Smooth muscle cell (in vitro differentiated cells): ENCODE measurements at regions not wholly inside any gene's neighbourhood (a gene's known extent, or its start where the extent isn't known, plus 50 kb on each side); places are given as distances from the start of the nearest gene placed in this dataset.
A peak's percentile ranks its signal among the peaks of the same experiment; 100 is the strongest.

Experiments used
- DNase-seq: peaks from one replicate; lab custom pipeline; 2025; ENCODE audit not compliant: unreplicated experiment; lab: John Stamatoyannopoulos, UW
- H2AFZ ChIP-seq: fragments of 200-600 bp; sonication (generic); 2 replicates; pipeline ENCODE4 v1.6.0; 2016; ENCODE audit warnings: antibody characterized with exemption, low read depth, mild to moderate bottlenecking
- H3F3A ChIP-seq: fragments of 200-600 bp; sonication (generic); 2 replicates; pipeline ENCODE4 v1.6.0; 2017; ENCODE audit warnings: antibody characterized with exemption, low read depth
- H3K27ac ChIP-seq: fragments of 200-600 bp; sonication (generic); 2 replicates; pipeline ENCODE4 v1.5.1; 2016; ENCODE audit warnings: low read depth, mild to moderate bottlenecking
- H3K27me3 ChIP-seq: fragments of 200-600 bp; sonication (generic); 2 replicates; pipeline ENCODE4 v1.6.1; 2016; ENCODE audit warnings: low read depth, mild to moderate bottlenecking
- H3K36me3 ChIP-seq: fragments of 200-600 bp; sonication (generic); 2 replicates; pipeline ENCODE4 v1.5.1; 2016; ENCODE audit warnings: low read depth
- H3K4me1 ChIP-seq: fragments of 200-600 bp; sonication (generic); 2 replicates; pipeline ENCODE4 v1.5.1; 2016; ENCODE audit warnings: low read depth
- H3K4me2 ChIP-seq: fragments of 200-600 bp; sonication (generic); 2 replicates; pipeline ENCODE4 v1.6.0; 2016; ENCODE audit warnings: mild to moderate bottlenecking
- H3K4me3 ChIP-seq: fragments of 200-600 bp; sonication (generic); 2 replicates; pipeline ENCODE4 v1.5.1; 2016; ENCODE audit warnings: mild to moderate bottlenecking
- H3K79me2 ChIP-seq: fragments of 200-600 bp; sonication (generic); 2 replicates; pipeline ENCODE4 v1.6.0; 2016; ENCODE audit warnings: low read depth, mild to moderate bottlenecking
- H3K9ac ChIP-seq: fragments of 200-600 bp; sonication (generic); 2 replicates; pipeline ENCODE4 v1.6.0; 2016; ENCODE audit warnings: low read depth
- H3K9me3 ChIP-seq: fragments of 200-600 bp; sonication (generic); replicated peaks from 2 replicates; pipeline ENCODE4 v1.5.1; 2016; ENCODE audit warnings: low read depth
- H4K20me1 ChIP-seq: fragments of 200-600 bp; sonication (generic); 2 replicates; pipeline ENCODE4 v1.6.0; 2016; ENCODE audit warnings: low read depth
- CTCF ChIP-seq: fragments of 200-600 bp; sonication (generic); IDR thresholded peaks from 2 replicates; pipeline ENCODE4 v1.5.1; 2017; ENCODE audit warnings: borderline replicate concordance, mild to moderate bottlenecking, antibody characterized with exemption; ENCODE audit not compliant: insufficient read depth, poor library complexity, severe bottlenecking
- WGBS: methylation state at CpG from one replicate; pipeline ENCODE4 v1.1.7; 2016; ENCODE audit warnings: low lambda C conversion rate; 5-methylcytosine and 5-hydroxymethylcytosine counted together

- Histone ChIP-seq H3K79me2 (no peaks in the 10 kb centered on the region), H3K9ac (no peak overlapping the region), H3K9me3 (no peaks in the 10 kb centered on the region), H4K20me1 (no peaks in the 10 kb centered on the region), H3K27me3 (no peaks in the 10 kb centered on the region), H3K4me2 (peak overlapping the region; percentile 69), H3K27ac (no peak overlapping the region), H3F3A (peaks cover 9% of the 10 kb centered on the region), H3K36me3 (no peaks in the 10 kb centered on the region), H3K4me1 (no peaks in the 10 kb centered on the region), H3K4me3 (no peak overlapping the region), H2AFZ (peak overlapping the region; percentile 80)
- TF ChIP-seq CTCF: no peak
- 74% methylated on average over 10 of the region's 10 CpGs for WGBS
- DNase-seq: no peak
Measured at GRCh38 chr10:28924717-28925116, 247.4 kb downstream of the BAMBI start.

GRCh38 chr10:28925121-28925663 lies 247.9 kb downstream of the BAMBI start:
- Histone ChIP-seq H2AFZ (peak overlapping the region; percentile 80), H3K4me2 (peak overlapping the region; percentile 69), H3K4me1 (no peaks in the 10 kb centered on the region), H3K36me3 (no peaks in the 10 kb centered on the region), H3K4me3 (no peak overlapping the region), H3F3A (peaks cover 9% of the 10 kb centered on the region), H4K20me1 (no peaks in the 10 kb centered on the region), H3K9me3 (no peaks in the 10 kb centered on the region), H3K79me2 (no peaks in the 10 kb centered on the region), H3K9ac (no peak overlapping the region), H3K27ac (no peak overlapping the region), H3K27me3 (no peaks in the 10 kb centered on the region)
- 48% methylated on average over 32 of the region's 32 CpGs for WGBS
- TF ChIP-seq CTCF: no peak
- no peak for DNase-seq

- WGBS: 95% methylated on average over 3 of the region's 3 CpGs
Measured at GRCh38 chr10:28926932-28927331, 249.6 kb downstream of the BAMBI start.

More at GRCh38 chr10:28926932-28927331, 249.6 kb downstream of the BAMBI start:
- H3K79me2 ChIP-seq: no peaks in the 10 kb centered on the region
- no peak overlapping the region for H2AFZ ChIP-seq
- no peak overlapping the region for H3K4me2 ChIP-seq
- DNase-seq: no peak
- no peaks in the 10 kb centered on the region for H3K36me3 ChIP-seq
- H3K4me1 ChIP-seq: no peaks in the 10 kb centered on the region
- H3K4me3 ChIP-seq: no peak overlapping the region
- no peak overlapping the region for H3K9ac ChIP-seq
- no peaks in the 10 kb centered on the region for H3K9me3 ChIP-seq
- no peak for TF ChIP-seq CTCF
- H4K20me1 ChIP-seq: no peaks in the 10 kb centered on the region
- H3F3A ChIP-seq: peaks cover 5% of the 10 kb centered on the region
- no peak overlapping the region for H3K27ac ChIP-seq
- no peaks in the 10 kb centered on the region for H3K27me3 ChIP-seq
